ENCODE measurements at regions not wholly inside any gene's neighbourhood (a gene's known extent, or its start where the extent isn't known, plus 50 kb on each side); places are given as distances from the start of the nearest gene placed in this dataset.

DNA sequence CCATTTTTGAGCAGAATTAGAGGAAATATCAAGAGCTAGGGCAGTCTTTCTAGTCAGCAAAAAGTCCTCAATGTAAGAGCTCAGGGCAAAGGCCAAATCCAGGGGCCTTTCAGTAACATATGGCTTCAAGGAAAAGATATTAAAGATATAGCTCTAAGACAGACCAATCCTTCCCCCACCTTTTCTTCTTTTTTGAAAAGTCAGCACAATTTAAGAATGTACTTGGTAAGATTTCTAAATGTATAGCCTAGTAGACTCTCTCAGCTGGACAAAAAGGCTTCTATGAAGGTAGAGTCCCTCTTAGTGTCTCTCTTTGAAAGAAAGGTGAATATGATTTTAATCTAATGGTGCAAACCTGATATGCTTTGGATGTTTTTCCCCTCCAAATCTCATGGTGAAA is 515.7 kb downstream of the VRK1 start:
- no peak overlapping the region for H3K27ac ChIP-seq
- no peak for TF ChIP-seq ZFX (IDR thresholded peaks at IDR 0.05; ENCODE audit: borderline replicate concordance)
- TF ChIP-seq, protein P1, sequence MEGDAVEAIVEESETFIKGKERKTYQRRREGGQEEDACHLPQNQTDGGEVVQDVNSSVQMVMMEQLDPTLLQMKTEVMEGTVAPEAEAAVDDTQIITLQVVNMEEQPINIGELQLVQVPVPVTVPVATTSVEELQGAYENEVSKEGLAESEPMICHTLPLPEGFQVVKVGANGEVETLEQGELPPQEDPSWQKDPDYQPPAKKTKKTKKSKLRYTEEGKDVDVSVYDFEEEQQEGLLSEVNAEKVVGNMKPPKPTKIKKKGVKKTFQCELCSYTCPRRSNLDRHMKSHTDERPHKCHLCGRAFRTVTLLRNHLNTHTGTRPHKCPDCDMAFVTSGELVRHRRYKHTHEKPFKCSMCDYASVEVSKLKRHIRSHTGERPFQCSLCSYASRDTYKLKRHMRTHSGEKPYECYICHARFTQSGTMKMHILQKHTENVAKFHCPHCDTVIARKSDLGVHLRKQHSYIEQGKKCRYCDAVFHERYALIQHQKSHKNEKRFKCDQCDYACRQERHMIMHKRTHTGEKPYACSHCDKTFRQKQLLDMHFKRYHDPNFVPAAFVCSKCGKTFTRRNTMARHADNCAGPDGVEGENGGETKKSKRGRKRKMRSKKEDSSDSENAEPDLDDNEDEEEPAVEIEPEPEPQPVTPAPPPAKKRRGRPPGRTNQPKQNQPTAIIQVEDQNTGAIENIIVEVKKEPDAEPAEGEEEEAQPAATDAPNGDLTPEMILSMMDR (IDR thresholded peaks at IDR 0.05) = no peak

DNA sequence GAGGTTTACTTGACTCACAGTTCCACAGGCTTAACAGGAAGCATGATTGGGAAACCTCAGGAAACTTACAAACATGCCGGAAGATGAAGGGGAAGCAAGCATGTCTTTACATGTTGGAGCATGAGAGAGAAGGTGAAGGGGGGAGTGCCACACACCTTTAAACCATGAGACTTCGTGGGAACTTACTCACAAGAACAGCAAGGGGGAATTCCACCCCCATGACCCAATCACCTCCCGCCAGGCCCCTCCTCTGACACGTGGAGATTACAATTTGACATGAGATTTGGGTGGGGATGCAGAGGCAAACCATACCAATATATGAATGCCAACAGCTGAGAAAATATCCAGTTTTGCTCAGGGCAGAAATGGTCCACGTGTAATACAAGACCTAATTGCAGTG is 518.6 kb downstream of the VRK1 start:
- H3K27ac ChIP-seq = no peak overlapping the region
- TF ChIP-seq, protein P1 (IDR thresholded peaks at IDR 0.05) = no peak
- TF ChIP-seq ZFX (IDR thresholded peaks at IDR 0.05; ENCODE audit: borderline replicate concordance) = no peak

DNA sequence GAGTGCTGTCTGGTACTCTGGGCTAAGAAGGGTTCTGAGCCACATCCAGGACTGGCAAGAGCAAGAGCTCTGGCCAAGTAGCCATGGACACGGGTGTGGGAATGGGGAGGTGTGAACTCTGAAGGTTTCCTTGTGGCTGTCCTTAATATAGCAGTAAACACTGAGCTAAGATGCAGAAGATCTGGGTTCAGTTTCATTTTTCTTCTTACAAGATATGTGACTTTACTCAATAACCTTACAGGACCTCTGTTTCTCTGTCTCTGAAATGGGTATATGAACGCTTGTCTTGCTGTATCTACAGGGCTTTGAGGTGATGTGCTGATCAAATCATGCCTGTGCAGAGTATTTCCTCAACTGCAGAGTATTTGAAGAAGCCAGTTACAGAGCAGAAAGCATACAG is 521.2 kb downstream of the VRK1 start:
- no peak overlapping the region for H3K27ac ChIP-seq
- TF ChIP-seq, protein P1 (IDR thresholded peaks at IDR 0.05) = no peak
- no peak for TF ChIP-seq ZFX (IDR thresholded peaks at IDR 0.05; ENCODE audit: borderline replicate concordance)

DNA sequence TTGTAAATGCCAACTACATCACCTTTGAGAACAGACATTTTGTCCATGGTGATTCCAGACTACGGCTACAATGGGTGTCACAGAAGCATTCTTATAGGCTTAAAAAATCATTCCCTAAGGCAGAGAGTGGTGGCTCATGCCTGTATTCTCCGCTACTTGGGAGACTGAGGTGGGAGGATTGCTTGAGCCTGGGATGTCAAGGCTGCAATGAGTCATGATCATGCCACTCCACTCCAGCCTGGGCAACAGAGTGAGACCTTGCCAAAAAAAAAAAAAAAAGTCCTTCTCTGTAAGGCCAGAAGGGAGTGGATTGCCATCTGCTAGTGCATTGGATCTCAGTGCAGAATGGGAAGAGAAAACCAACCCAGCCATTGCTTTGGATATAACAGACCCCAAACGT is 522.5 kb downstream of the VRK1 start:
- TF ChIP-seq ZFX (IDR thresholded peaks at IDR 0.05; ENCODE audit: borderline replicate concordance) = no peak
- TF ChIP-seq, protein P1 (IDR thresholded peaks at IDR 0.05) = no peak
- H3K27ac ChIP-seq = no peak overlapping the region

DNA sequence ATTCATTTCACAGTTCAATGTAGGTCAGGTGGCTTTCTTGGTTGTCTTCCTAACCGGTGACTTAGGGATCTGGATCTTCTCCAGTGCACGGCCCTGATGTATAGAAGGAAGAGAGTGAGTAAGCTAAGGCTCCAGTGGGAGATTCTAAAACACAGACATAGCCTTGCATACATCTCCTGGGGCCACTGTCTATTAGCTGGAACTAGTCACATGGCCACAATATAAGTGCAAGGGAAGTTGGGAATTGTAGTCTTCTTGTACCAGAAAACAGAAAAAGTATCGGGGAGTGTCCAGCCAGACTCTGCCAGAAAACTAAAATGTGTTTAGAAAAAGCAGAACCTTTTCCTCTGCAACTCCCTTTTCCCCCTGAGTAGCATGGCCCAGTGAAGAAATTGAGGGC is 531.6 kb downstream of the VRK1 start:
- H3K27ac ChIP-seq = no peak overlapping the region
- no peak for TF ChIP-seq ZFX (IDR thresholded peaks at IDR 0.05; ENCODE audit: borderline replicate concordance)
- TF ChIP-seq, protein P1 (IDR thresholded peaks at IDR 0.05) = no peak

DNA sequence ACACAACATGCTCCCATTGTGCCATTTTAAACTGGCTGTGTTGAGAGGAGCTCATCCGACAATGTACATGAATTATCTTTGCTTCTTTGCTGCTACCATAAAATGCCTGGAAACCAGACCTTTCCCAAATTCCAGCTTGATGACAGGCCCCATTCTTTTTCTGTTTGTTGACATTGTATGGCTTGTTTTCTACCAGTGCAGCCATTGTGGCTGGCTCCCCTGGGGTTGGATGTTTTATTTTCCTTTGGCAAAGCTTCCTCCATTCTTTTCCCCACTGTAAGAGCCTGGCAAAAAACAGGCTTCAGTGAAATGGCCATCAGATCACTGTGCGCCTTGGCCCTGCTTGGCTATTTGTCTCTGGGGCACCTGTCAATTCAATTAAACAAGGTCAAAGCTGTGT is 532.5 kb downstream of the VRK1 start:
- no peak overlapping the region for H3K27ac ChIP-seq
- no peak for TF ChIP-seq ZFX (IDR thresholded peaks at IDR 0.05; ENCODE audit: borderline replicate concordance)
- TF ChIP-seq, protein P1 (IDR thresholded peaks at IDR 0.05) = no peak

DNA sequence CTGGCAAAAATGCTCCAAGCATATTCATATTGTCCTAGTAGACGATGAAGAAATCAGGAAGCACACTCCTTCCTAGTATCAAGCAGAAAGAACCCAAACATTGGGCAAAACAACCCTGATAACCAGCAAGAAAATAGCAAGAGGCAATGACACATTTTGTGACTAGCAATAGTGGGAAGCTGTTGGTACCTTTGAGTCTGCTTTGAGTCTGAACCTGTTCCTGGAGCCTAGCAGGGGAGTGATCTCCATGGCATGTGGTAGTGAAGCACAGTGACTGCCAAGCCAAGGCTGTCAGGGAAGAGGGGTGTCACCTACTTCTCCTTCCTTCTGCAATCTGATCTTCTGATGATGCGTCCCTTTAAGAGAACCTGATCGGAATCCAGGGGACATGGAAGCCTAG is 533.9 kb downstream of the VRK1 start:
- TF ChIP-seq, protein P1 (IDR thresholded peaks at IDR 0.05) = no peak
- no peak for TF ChIP-seq ZFX (IDR thresholded peaks at IDR 0.05; ENCODE audit: borderline replicate concordance)
- no peak overlapping the region for H3K27ac ChIP-seq
